ENCODE measurements at regions not wholly inside any gene's neighbourhood (a gene's known extent, or its start where the extent isn't known, plus 50 kb on each side); places are given as distances from the start of the nearest gene placed in this dataset.
"Not testable (repeated sequence)": the region's sequence is repeated elsewhere in the genome, so short reads cannot be mapped to it uniquely, and the experiment has no call there.

- no peaks in the 10 kb centered on the region for H3K36me3 ChIP-seq
- H3K4me3 ChIP-seq (ENCODE audit: low read depth, low read length) = no peak overlapping the region
- H3K9me3 ChIP-seq (ENCODE audit: severe bottlenecking) = no peaks in the 10 kb centered on the region
- no peak overlapping the region for H3K27ac ChIP-seq
- no peaks in the 10 kb centered on the region for H3K27me3 ChIP-seq (ENCODE audit: insufficient read depth, low read depth, severe bottlenecking)
- no peak for TF ChIP-seq CTCF (IDR thresholded peaks at IDR 0.05; ENCODE audit: low read depth, low read length)
- no peak for DNase-seq
Measured at GRCh38 chr7:98764946-98765345, 104.9 kb downstream of the TMEM130 start.

- not testable (repeated sequence) for H3K36me3 ChIP-seq; H3K27me3 ChIP-seq (ENCODE audit: insufficient read depth, low read depth, severe bottlenecking); DNase-seq; H3K4me3 ChIP-seq (ENCODE audit: low read depth, low read length); H3K9me3 ChIP-seq (ENCODE audit: severe bottlenecking); H3K27ac ChIP-seq
Measured at GRCh38 chr7:98770085-98770484, 99.7 kb downstream of the TMEM130 start.

- no peaks in the 10 kb centered on the region for H3K27me3 ChIP-seq (ENCODE audit: insufficient read depth, low read depth, severe bottlenecking)
- no peak for TF ChIP-seq CTCF (IDR thresholded peaks at IDR 0.05; ENCODE audit: low read depth, low read length)
- no peak overlapping the region for H3K4me3 ChIP-seq (ENCODE audit: low read depth, low read length)
- no peaks in the 10 kb centered on the region for H3K9me3 ChIP-seq (ENCODE audit: severe bottlenecking)
- H3K27ac ChIP-seq = no peak overlapping the region
- DNase-seq = no peak
- H3K36me3 ChIP-seq = no peaks in the 10 kb centered on the region
Measured at GRCh38 chr7:98771519-98771918, 98.3 kb downstream of the TMEM130 start.

- no peak for TF ChIP-seq CTCF (IDR thresholded peaks at IDR 0.05; ENCODE audit: low read depth, low read length)
- Histone ChIP-seq H3K4me3 (ENCODE audit: low read depth, low read length) (no peak overlapping the region), H3K27ac (no peak overlapping the region), H3K27me3 (ENCODE audit: insufficient read depth, low read depth, severe bottlenecking) (no peaks in the 10 kb centered on the region), H3K36me3 (no peaks in the 10 kb centered on the region), H3K9me3 (ENCODE audit: severe bottlenecking) (no peaks in the 10 kb centered on the region)
- DNase-seq = no peak
Measured at GRCh38 chr7:98771941-98772603, 97.7 kb downstream of the TMEM130 start.

GRCh38 chr7:98774884-98775283 lies 94.9 kb downstream of the TMEM130 start:
- no peak for DNase-seq
- H3K27ac ChIP-seq = no peak overlapping the region
- no peaks in the 10 kb centered on the region for H3K9me3 ChIP-seq (ENCODE audit: severe bottlenecking)
- no peaks in the 10 kb centered on the region for H3K27me3 ChIP-seq (ENCODE audit: insufficient read depth, low read depth, severe bottlenecking)
- TF ChIP-seq CTCF (IDR thresholded peaks at IDR 0.05; ENCODE audit: low read depth, low read length) = no peak
- no peak overlapping the region for H3K4me3 ChIP-seq (ENCODE audit: low read depth, low read length)
- no peaks in the 10 kb centered on the region for H3K36me3 ChIP-seq

GRCh38 chr7:98777051-98777450 lies 92.8 kb downstream of the TMEM130 start:
- TF ChIP-seq CTCF (IDR thresholded peaks at IDR 0.05; ENCODE audit: low read depth, low read length) = no peak

More at GRCh38 chr7:98777051-98777450, 92.8 kb downstream of the TMEM130 start:
- H3K9me3 ChIP-seq (ENCODE audit: severe bottlenecking) = no peaks in the 10 kb centered on the region
- H3K27me3 ChIP-seq (ENCODE audit: insufficient read depth, low read depth, severe bottlenecking) = no peaks in the 10 kb centered on the region
- no peak overlapping the region for H3K4me3 ChIP-seq (ENCODE audit: low read depth, low read length)
- no peak overlapping the region for H3K27ac ChIP-seq
- DNase-seq = no peak
- H3K36me3 ChIP-seq = no peaks in the 10 kb centered on the region
